Posterior cingulate gyrus (tissue), 11 donors: ENCODE measurements at regions not wholly inside any gene's neighbourhood (a gene's known extent, or its start where the extent isn't known, plus 50 kb on each side); places are given as distances from the start of the nearest gene placed in this dataset.

Experiments used
- DNase-seq, 10 donors: peaks; one replicate each; pipeline versions ENCODE4 v3.0.0 to v3.0.0-alpha.2; 2020 to 2021; ENCODE audit warnings: mixed read lengths in 3 of 10
- intact Hi-C: fragments of 100-400 bp; cut with DNase I; formaldehyde crosslinking; loops from one replicate; pipeline ENCODE4 v1.15.1; 2023

- intact Hi-C loops = no loop called here
- peak in 4 of 10 donors; percentile 22 to 73 (median 63) for DNase-seq
These were observed 442.9 kb upstream of the NEGR1 start for GRCh38 chr1:72724951-72725861.

- no peak for DNase-seq
- intact Hi-C loops = no loop called here
These were observed 423.6 kb upstream of the NEGR1 start for GRCh38 chr1:72705921-72706320.

GRCh38 chr1:72704841-72705477, 422.6 kb upstream of the NEGR1 start:
- intact Hi-C loops = no loop called here

GRCh38 chr1:72697410-72697809, 415.1 kb upstream of the NEGR1 start:
- DNase-seq = no peak
- intact Hi-C loops = no loop called here

More at GRCh38 chr1:72704841-72705477, 422.6 kb upstream of the NEGR1 start:
- no peak for DNase-seq

GRCh38 chr1:72693899-72694298, 411.6 kb upstream of the NEGR1 start:
- intact Hi-C loops = no loop called here
- no peak for DNase-seq

- DNase-seq = no peak
- intact Hi-C loops = no loop called here
These were observed 411.0 kb upstream of the NEGR1 start for GRCh38 chr1:72693376-72693775.

- no peak for DNase-seq
- intact Hi-C loops = no loop called here
These were observed 408.5 kb upstream of the NEGR1 start for GRCh38 chr1:72690871-72691270.

GRCh38 chr1:72678683-72679082, 396.3 kb upstream of the NEGR1 start:
- intact Hi-C loops = no loop called here
- no peak for DNase-seq

GRCh38 chr1:72670902-72671301, 388.6 kb upstream of the NEGR1 start:
- intact Hi-C loops = no loop called here
- DNase-seq = no peak

- no peak for DNase-seq
- intact Hi-C loops = no loop called here
These were observed 380.6 kb upstream of the NEGR1 start for GRCh38 chr1:72662918-72663317.

- DNase-seq = no peak
These were observed 368.6 kb upstream of the NEGR1 start for GRCh38 chr1:72650843-72651435.

GRCh38 chr1:72649991-72650390, 367.7 kb upstream of the NEGR1 start:
- intact Hi-C loops = no loop called here
- peak in 1 of 10 donors; percentile 37 for DNase-seq

More at GRCh38 chr1:72650843-72651435, 368.6 kb upstream of the NEGR1 start:
- intact Hi-C loops = no loop called here

- intact Hi-C loops = no loop called here
- DNase-seq = peak in 4 of 10 donors; percentile 5 to 76 (median 45)
These were observed 367.0 kb upstream of the NEGR1 start for GRCh38 chr1:72649211-72649888.

- peak in 3 of 10 donors; percentile 30 to 55 (median 55) for DNase-seq
- intact Hi-C loops = no loop called here
These were observed 366.1 kb upstream of the NEGR1 start for GRCh38 chr1:72648465-72648864.

- intact Hi-C loops = no loop called here
These were observed 360.8 kb upstream of the NEGR1 start for GRCh38 chr1:72643142-72643541.

GRCh38 chr1:72637593-72637992, 355.3 kb upstream of the NEGR1 start:
- intact Hi-C loops = no loop called here
- no peak for DNase-seq

More at GRCh38 chr1:72643142-72643541, 360.8 kb upstream of the NEGR1 start:
- no peak for DNase-seq

- DNase-seq = no peak
- intact Hi-C loops = no loop called here
These were observed 354.3 kb upstream of the NEGR1 start for GRCh38 chr1:72636631-72637030.

- no peak for DNase-seq
- intact Hi-C loops = no loop called here
These were observed 353.4 kb upstream of the NEGR1 start for GRCh38 chr1:72635719-72636118.

GRCh38 chr1:72634946-72635345, 352.6 kb upstream of the NEGR1 start:
- no peak for DNase-seq
- intact Hi-C loops = no loop called here

- intact Hi-C loops = no loop called here
- no peak for DNase-seq
These were observed 349.1 kb upstream of the NEGR1 start for GRCh38 chr1:72631449-72631848.

- intact Hi-C loops = loop anchor here (10.0 kb wide), 1 partner anchor 339 kb away; the partner anchor contains the start of gene NEGR1
- DNase-seq = no peak
These were observed 341.0 kb upstream of the NEGR1 start for GRCh38 chr1:72623299-72623708.
